ENCODE measurements at regions not wholly inside any gene's neighbourhood (a gene's known extent, or its start where the extent isn't known, plus 50 kb on each side); places are given as distances from the start of the nearest gene placed in this dataset.
A peak's percentile ranks its signal among the peaks of the same experiment; 100 is the strongest.
"Not testable (repeated sequence)": the region's sequence is repeated elsewhere in the genome, so short reads cannot be mapped to it uniquely, and the experiment has no call there.

GRCh38 chr11:70900540-70900939 lies 351.8 kb downstream of the SHANK2 start:
- POLR2A ChIA-PET: no interaction called here
- H3K36me3 ChIP-seq (ENCODE audit: control insufficient read depth in 4 of 4, insufficient read depth in 4 of 4, low read length in 3 of 4): no peaks in the 10 kb centered on the region
- H3K4me1 ChIP-seq (ENCODE audit: control extremely low read depth in 1 of 4, control insufficient read depth in 4 of 4, insufficient read depth in 4 of 4, low read length in 3 of 4): peaks cover 0 to 14% (median 4%) of the 10 kb centered on the region in 4 experiments
- H3K4me3 ChIP-seq (ENCODE audit: control insufficient read depth in 1 of 7, extremely low read depth in 1 of 7, insufficient read depth in 4 of 7, low read depth in 2 of 7, low read length in 6 of 7): no peak overlapping the region
- WGBS (ENCODE audit: insufficient coverage): 100% methylated on average over 3 of the region's 4 CpGs
- peaks cover 2 to 14% (median 9%) of the 10 kb centered on the region in 5 experiments for H3K9me3 ChIP-seq (ENCODE audit: control extremely low read depth in 1 of 5, control insufficient read depth in 4 of 5, insufficient read depth in 2 of 5, low read depth in 1 of 5, low read length in 4 of 5)
- CTCF ChIA-PET: no interaction called here
- no peak for DNase-seq
- no peak overlapping the region for H3K27ac ChIP-seq (ENCODE audit: insufficient read depth in 1 of 2, low read depth in 1 of 2, low read length in 2 of 2, poor library complexity in 1 of 2, severe bottlenecking in 2 of 2)
- no peaks in the 10 kb centered on the region for H3K27me3 ChIP-seq (replicated peaks in 2 of 5; ENCODE audit: control insufficient read depth in 4 of 5, insufficient read depth in 5 of 5, low read length in 4 of 5)

GRCh38 chr11:70901951-70902521 lies 350.3 kb downstream of the SHANK2 start:
- H3K27me3 ChIP-seq (replicated peaks in 2 of 5; ENCODE audit: control insufficient read depth in 4 of 5, insufficient read depth in 5 of 5, low read length in 4 of 5): no peaks in the 10 kb centered on the region
- no peaks in the 10 kb centered on the region for H3K36me3 ChIP-seq (ENCODE audit: control insufficient read depth in 4 of 4, insufficient read depth in 4 of 4, low read length in 3 of 4)
- ChIA-PET POLR2A (no interaction called here), CTCF (no interaction called here)
- H3K4me1 ChIP-seq (ENCODE audit: control extremely low read depth in 1 of 4, control insufficient read depth in 4 of 4, insufficient read depth in 4 of 4, low read length in 3 of 4): peaks cover 0 to 14% (median 4%) of the 10 kb centered on the region in 4 experiments
- peaks cover 0 to 12% (median 7%) of the 10 kb centered on the region in 5 experiments for H3K9me3 ChIP-seq (ENCODE audit: control extremely low read depth in 1 of 5, control insufficient read depth in 4 of 5, insufficient read depth in 2 of 5, low read depth in 1 of 5, low read length in 4 of 5)
- peak in 2 of 3 donors; percentile 19 to 62 for DNase-seq
- no peak overlapping the region for H3K4me3 ChIP-seq (ENCODE audit: control insufficient read depth in 1 of 7, extremely low read depth in 1 of 7, insufficient read depth in 4 of 7, low read depth in 2 of 7, low read length in 6 of 7)
- 85% methylated on average over 12 of the region's 15 CpGs for WGBS (ENCODE audit: insufficient coverage)
- H3K27ac ChIP-seq (ENCODE audit: insufficient read depth in 1 of 2, low read depth in 1 of 2, low read length in 2 of 2, poor library complexity in 1 of 2, severe bottlenecking in 2 of 2): no peak overlapping the region

- POLR2A ChIA-PET; H3K27ac ChIP-seq (ENCODE audit: insufficient read depth in 1 of 2, low read depth in 1 of 2, low read length in 2 of 2, poor library complexity in 1 of 2, severe bottlenecking in 2 of 2); H3K27me3 ChIP-seq (replicated peaks in 2 of 5; ENCODE audit: control insufficient read depth in 4 of 5, insufficient read depth in 5 of 5, low read length in 4 of 5); H3K36me3 ChIP-seq (ENCODE audit: control insufficient read depth in 4 of 4, insufficient read depth in 4 of 4, low read length in 3 of 4); CTCF ChIA-PET; DNase-seq; H3K4me3 ChIP-seq (ENCODE audit: control insufficient read depth in 1 of 7, extremely low read depth in 1 of 7, insufficient read depth in 4 of 7, low read depth in 2 of 7, low read length in 6 of 7); H3K9me3 ChIP-seq (ENCODE audit: control extremely low read depth in 1 of 5, control insufficient read depth in 4 of 5, insufficient read depth in 2 of 5, low read depth in 1 of 5, low read length in 4 of 5): not testable (repeated sequence)
- WGBS (ENCODE audit: insufficient coverage): 98% methylated on average over 8 of the region's 8 CpGs
- H3K4me1 ChIP-seq (ENCODE audit: control extremely low read depth in 1 of 4, control insufficient read depth in 4 of 4, insufficient read depth in 4 of 4, low read length in 3 of 4): peaks cover 0 to 14% (median 4%) of the 10 kb centered on the region in 4 experiments
Observed at GRCh38 chr11:70903229-70903628, 349.1 kb downstream of the SHANK2 start.

- POLR2A ChIA-PET: no interaction called here
- over 99% methylated on average over 9 of the region's 12 CpGs for WGBS (ENCODE audit: insufficient coverage)
- Histone ChIP-seq H3K36me3 (ENCODE audit: control insufficient read depth in 4 of 4, insufficient read depth in 4 of 4, low read length in 3 of 4) (no peaks in the 10 kb centered on the region), H3K4me1 (ENCODE audit: control extremely low read depth in 1 of 4, control insufficient read depth in 4 of 4, insufficient read depth in 4 of 4, low read length in 3 of 4) (peaks cover 0 to 14% (median 4%) of the 10 kb centered on the region in 4 experiments), H3K9me3 (ENCODE audit: control extremely low read depth in 1 of 5, control insufficient read depth in 4 of 5, insufficient read depth in 2 of 5, low read depth in 1 of 5, low read length in 4 of 5) (no peaks in the 10 kb centered on the region), H3K27ac (ENCODE audit: insufficient read depth in 1 of 2, low read depth in 1 of 2, low read length in 2 of 2, poor library complexity in 1 of 2, severe bottlenecking in 2 of 2) (no peak overlapping the region), H3K4me3 (ENCODE audit: control insufficient read depth in 1 of 7, extremely low read depth in 1 of 7, insufficient read depth in 4 of 7, low read depth in 2 of 7, low read length in 6 of 7) (no peak overlapping the region), H3K27me3 (replicated peaks in 2 of 5; ENCODE audit: control insufficient read depth in 4 of 5, insufficient read depth in 5 of 5, low read length in 4 of 5) (peaks cover 0 to 4% (median 0%) of the 10 kb centered on the region in 5 experiments)
- DNase-seq: no peak
- CTCF ChIA-PET: interaction anchor here (1.2 kb wide), 1 partner anchor 11 kb away, joined by 3 read pairs; no protein-coding TSS in a partner anchor
Observed at GRCh38 chr11:70906101-70906500, 346.3 kb downstream of the SHANK2 start.

- H3K9me3 ChIP-seq (ENCODE audit: control extremely low read depth in 1 of 5, control insufficient read depth in 4 of 5, insufficient read depth in 2 of 5, low read depth in 1 of 5, low read length in 4 of 5): no peaks in the 10 kb centered on the region
- WGBS (ENCODE audit: insufficient coverage): 91% methylated on average over 9 of the region's 9 CpGs
- ChIA-PET CTCF (no interaction called here), POLR2A (no interaction called here)
- peaks cover 0 to 3% (median 0%) of the 10 kb centered on the region in 4 experiments for H3K4me1 ChIP-seq (ENCODE audit: control extremely low read depth in 1 of 4, control insufficient read depth in 4 of 4, insufficient read depth in 4 of 4, low read length in 3 of 4)
- H3K27ac ChIP-seq (ENCODE audit: insufficient read depth in 1 of 2, low read depth in 1 of 2, low read length in 2 of 2, poor library complexity in 1 of 2, severe bottlenecking in 2 of 2): no peak overlapping the region
- H3K27me3 ChIP-seq (replicated peaks in 2 of 5; ENCODE audit: control insufficient read depth in 4 of 5, insufficient read depth in 5 of 5, low read length in 4 of 5): peaks cover 0 to 4% (median 0%) of the 10 kb centered on the region in 5 experiments
- no peaks in the 10 kb centered on the region for H3K36me3 ChIP-seq (ENCODE audit: control insufficient read depth in 4 of 4, insufficient read depth in 4 of 4, low read length in 3 of 4)
- DNase-seq: no peak
- no peak overlapping the region for H3K4me3 ChIP-seq (ENCODE audit: control insufficient read depth in 1 of 7, extremely low read depth in 1 of 7, insufficient read depth in 4 of 7, low read depth in 2 of 7, low read length in 6 of 7)
Observed at GRCh38 chr11:70908223-70908622, 344.2 kb downstream of the SHANK2 start.

GRCh38 chr11:70910835-70911234 lies 341.5 kb downstream of the SHANK2 start:
- Histone ChIP-seq H3K4me3 (ENCODE audit: control insufficient read depth in 1 of 7, extremely low read depth in 1 of 7, insufficient read depth in 4 of 7, low read depth in 2 of 7, low read length in 6 of 7) (no peak overlapping the region), H3K27me3 (replicated peaks in 2 of 5; ENCODE audit: control insufficient read depth in 4 of 5, insufficient read depth in 5 of 5, low read length in 4 of 5) (peaks cover 0 to 4% (median 0%) of the 10 kb centered on the region in 5 experiments), H3K9me3 (ENCODE audit: control extremely low read depth in 1 of 5, control insufficient read depth in 4 of 5, insufficient read depth in 2 of 5, low read depth in 1 of 5, low read length in 4 of 5) (no peaks in the 10 kb centered on the region), H3K36me3 (ENCODE audit: control insufficient read depth in 4 of 4, insufficient read depth in 4 of 4, low read length in 3 of 4) (no peaks in the 10 kb centered on the region), H3K27ac (ENCODE audit: insufficient read depth in 1 of 2, low read depth in 1 of 2, low read length in 2 of 2, poor library complexity in 1 of 2, severe bottlenecking in 2 of 2) (no peak overlapping the region), H3K4me1 (ENCODE audit: control extremely low read depth in 1 of 4, control insufficient read depth in 4 of 4, insufficient read depth in 4 of 4, low read length in 3 of 4) (peaks cover 0 to 3% (median 0%) of the 10 kb centered on the region in 4 experiments)
- POLR2A ChIA-PET: no interaction called here
- 98% methylated on average over 6 of the region's 7 CpGs for WGBS (ENCODE audit: insufficient coverage)
- CTCF ChIA-PET: no interaction called here
- DNase-seq: no peak

- Histone ChIP-seq H3K9me3 (ENCODE audit: control extremely low read depth in 1 of 5, control insufficient read depth in 4 of 5, insufficient read depth in 2 of 5, low read depth in 1 of 5, low read length in 4 of 5) (peaks cover 0 to 2% (median 0%) of the 10 kb centered on the region in 5 experiments), H3K4me1 (ENCODE audit: control extremely low read depth in 1 of 4, control insufficient read depth in 4 of 4, insufficient read depth in 4 of 4, low read length in 3 of 4) (peaks cover 0 to 3% (median 0%) of the 10 kb centered on the region in 4 experiments), H3K4me3 (ENCODE audit: control insufficient read depth in 1 of 7, extremely low read depth in 1 of 7, insufficient read depth in 4 of 7, low read depth in 2 of 7, low read length in 6 of 7) (no peak overlapping the region), H3K27ac (ENCODE audit: insufficient read depth in 1 of 2, low read depth in 1 of 2, low read length in 2 of 2, poor library complexity in 1 of 2, severe bottlenecking in 2 of 2) (no peak overlapping the region), H3K36me3 (ENCODE audit: control insufficient read depth in 4 of 4, insufficient read depth in 4 of 4, low read length in 3 of 4) (no peaks in the 10 kb centered on the region), H3K27me3 (replicated peaks in 2 of 5; ENCODE audit: control insufficient read depth in 4 of 5, insufficient read depth in 5 of 5, low read length in 4 of 5) (peaks cover 0 to 4% (median 0%) of the 10 kb centered on the region in 5 experiments)
- WGBS (ENCODE audit: insufficient coverage): 28% methylated on average over 3 of the region's 11 CpGs
- ChIA-PET CTCF (no interaction called here), POLR2A (no interaction called here)
- DNase-seq: peak; percentile 14 to 81 (median 51)
Observed at GRCh38 chr11:70912226-70912840, 340.0 kb downstream of the SHANK2 start.
